H9 (cell line): ENCODE measurements at regions not wholly inside any gene's neighbourhood (a gene's known extent, or its start where the extent isn't known, plus 50 kb on each side); places are given as distances from the start of the nearest gene placed in this dataset.

ENCODE experiments used
- DNase-seq: peaks from one replicate; pipeline ENCODE4 v3.0.0-alpha.2; 2017
- H2AFZ ChIP-seq: one replicate; pipeline ENCODE4 v1.6.1; 2013; ENCODE audit warnings: mild to moderate bottlenecking, low read length, control low read depth, moderate library complexity
- H2AK5ac ChIP-seq: 2 replicates; pipeline ENCODE4 v1.6.1; 2013; ENCODE audit warnings: low read length, control low read depth, mixed read lengths; ENCODE audit not compliant: insufficient read length
- H2BK120ac ChIP-seq: one replicate; pipeline ENCODE4 v1.6.1; 2013; ENCODE audit warnings: low read depth, mild to moderate bottlenecking, low read length, control low read depth, inconsistent platforms; ENCODE audit not compliant: poor library complexity, severe bottlenecking
- H2BK12ac ChIP-seq: 2 replicates; pipeline ENCODE4 v1.6.1; 2013; ENCODE audit warnings: low read length, control low read depth, mixed read lengths, low read depth; ENCODE audit not compliant: insufficient read length
- H2BK15ac ChIP-seq: 2 replicates; pipeline ENCODE4 v1.6.1; 2013; ENCODE audit warnings: low read depth, low read length, control low read depth
- H2BK20ac ChIP-seq: one replicate; pipeline ENCODE4 v1.6.1; 2013; ENCODE audit warnings: low read depth, mild to moderate bottlenecking, low read length, control low read depth, inconsistent platforms; ENCODE audit not compliant: poor library complexity, severe bottlenecking
- H2BK5ac ChIP-seq: 2 replicates; pipeline ENCODE4 v1.6.1; 2013; ENCODE audit warnings: low read length, control low read depth, mixed read lengths; ENCODE audit not compliant: insufficient read length
- H3K14ac ChIP-seq: 2 replicates; pipeline ENCODE4 v1.6.1; 2013; ENCODE audit warnings: low read length, control low read depth; ENCODE audit not compliant: insufficient read depth
- H3K18ac ChIP-seq: 2 replicates; pipeline ENCODE4 v1.6.1; 2013; ENCODE audit warnings: low read depth, mild to moderate bottlenecking, mixed read lengths, low read length, control low read depth; ENCODE audit not compliant: insufficient read length
- H3K23ac ChIP-seq: 2 replicates; pipeline ENCODE4 v1.6.1; 2013; ENCODE audit warnings: low read length, control low read depth, mixed read lengths, low read depth; ENCODE audit not compliant: insufficient read length
- H3K23me2 ChIP-seq: 2 replicates; pipeline ENCODE4 v1.6.1; 2013; ENCODE audit warnings: low read depth, mild to moderate bottlenecking, mixed read lengths, low read length, control low read depth; ENCODE audit not compliant: insufficient read length, poor library complexity, severe bottlenecking
- H3K27ac ChIP-seq: 2 replicates; pipeline ENCODE4 v1.5.1; 2013; ENCODE audit warnings: low read length, control low read depth, mixed read lengths, low read depth; ENCODE audit not compliant: insufficient read length
- H3K27me3 ChIP-seq: 2 replicates; pipeline ENCODE4 v1.6.1; 2013; ENCODE audit warnings: low read length, control low read depth, inconsistent platforms; ENCODE audit not compliant: insufficient read depth
- H3K4ac ChIP-seq: 2 replicates; pipeline ENCODE4 v1.6.1; 2013; ENCODE audit warnings: low read depth, mild to moderate bottlenecking, control low read depth, inconsistent platforms, low read length, moderate library complexity
- H3K4me1 ChIP-seq: 2 replicates; pipeline ENCODE4 v1.6.1; 2013; ENCODE audit warnings: low read length, control low read depth, inconsistent platforms; ENCODE audit not compliant: insufficient read depth
- H3K4me2 ChIP-seq: 2 replicates; pipeline ENCODE4 v1.6.1; 2013; ENCODE audit warnings: low read length, control low read depth, mixed read lengths; ENCODE audit not compliant: insufficient read length, insufficient read depth
- H3K56ac ChIP-seq: 2 replicates; pipeline ENCODE4 v1.6.1; 2013; ENCODE audit warnings: low read depth, mild to moderate bottlenecking, mixed read lengths, low read length, control low read depth; ENCODE audit not compliant: insufficient read length
- H3K79me1 ChIP-seq: 2 replicates; pipeline ENCODE4 v1.6.1; 2013; ENCODE audit warnings: low read depth, mild to moderate bottlenecking, moderate library complexity, low read length, control low read depth, inconsistent platforms; ENCODE audit not compliant: insufficient read depth, poor library complexity, severe bottlenecking
- H3K79me2 ChIP-seq: 2 replicates; pipeline ENCODE4 v1.6.1; 2013; ENCODE audit warnings: low read length, control low read depth, inconsistent platforms; ENCODE audit not compliant: insufficient read depth
- H3K9ac ChIP-seq: 2 replicates; pipeline ENCODE4 v1.6.1; 2013; ENCODE audit warnings: low read length, control low read depth, mixed read lengths; ENCODE audit not compliant: insufficient read length; ENCODE audit errors: extremely low read depth
- H3K9me3 ChIP-seq: one replicate; pipeline ENCODE4 v1.6.1; 2013; ENCODE audit warnings: low read depth, low read length, inconsistent platforms; ENCODE audit not compliant: control insufficient read depth
- H3T11ph ChIP-seq: one replicate; pipeline ENCODE4 v1.6.1; 2013; ENCODE audit warnings: mild to moderate bottlenecking, low read length, control low read depth, inconsistent platforms
- H4K20me1 ChIP-seq: one replicate; pipeline ENCODE4 v1.6.1; 2013; ENCODE audit not compliant: control insufficient read depth, insufficient read length, insufficient read depth
- H4K5ac ChIP-seq: 2 replicates; pipeline ENCODE4 v1.6.1; 2013; ENCODE audit warnings: low read depth, mild to moderate bottlenecking, mixed read lengths, low read length, control low read depth; ENCODE audit not compliant: insufficient read length
- H4K8ac ChIP-seq: replicated peaks from 2 replicates; pipeline ENCODE4 v1.6.1; 2013; ENCODE audit warnings: low read length, control low read depth, mixed read lengths, low read depth; ENCODE audit not compliant: insufficient read length
- H4K91ac ChIP-seq: 2 replicates; pipeline ENCODE4 v1.6.1; 2013; ENCODE audit warnings: low read depth, mild to moderate bottlenecking, moderate library complexity, mixed read lengths, low read length, control low read depth; ENCODE audit not compliant: insufficient read length
- H3K27ac Mint-ChIP-seq, 3 experiments: 2 replicates in 2 of 3; 3 replicates in 1 of 3; pipeline ENCODE4 v1.8.0; 2020 to 2021; ENCODE audit warnings: mixed read lengths in 3 of 3, mild to moderate bottlenecking in 1 of 3, moderate library complexity in 1 of 3
- H3K27me3 Mint-ChIP-seq: 2 replicates; pipeline ENCODE4 v1.8.0; 2021; ENCODE audit warnings: low read depth, mild to moderate bottlenecking, moderate library complexity, mixed read lengths
- H3K36me3 Mint-ChIP-seq, 3 experiments: 2 replicates in 2 of 3; 3 replicates in 1 of 3; pipeline ENCODE4 v1.8.0; 2020 to 2021; ENCODE audit warnings: low read depth in 3 of 3, mixed read lengths in 3 of 3; ENCODE audit not compliant: insufficient read depth in 1 of 3
- H3K4me1 Mint-ChIP-seq, 2 experiments: 2 replicates each; pipeline ENCODE4 v1.8.0; 2020; ENCODE audit warnings: mixed read lengths in 2 of 2
- H3K4me3 Mint-ChIP-seq, 2 experiments: 2 replicates in 1 of 2; 3 replicates in 1 of 2; pipeline ENCODE4 v1.8.0; 2020 to 2021; ENCODE audit warnings: mild to moderate bottlenecking in 2 of 2, mixed read lengths in 2 of 2, moderate library complexity in 1 of 2
- H3K9me3 Mint-ChIP-seq, 2 experiments: 2 replicates in 1 of 2; 3 replicates in 1 of 2; pipeline ENCODE4 v1.8.0; 2020; ENCODE audit warnings: mild to moderate bottlenecking in 2 of 2, mixed read lengths in 2 of 2, moderate library complexity in 1 of 2
- WGBS: extraction: QIAGEN DNeasy Blood & Tissue Kit; methylation state at CpG from one replicate; pipeline ENCODE4 v1.1.7; 2013; ENCODE audit warnings: missing lambda C conversion rate, low lambda C conversion rate, mixed read lengths; ENCODE audit not compliant: insufficient read length; ENCODE audit errors: extremely low coverage; 5-methylcytosine and 5-hydroxymethylcytosine counted together
- TF ChIP-seq, protein P1 (sequence below): fragments of 200-600 bp; sonication (generic); conservative IDR thresholded peaks from 3 replicates; pipeline ENCODE4 v1.8.0; 2021; ENCODE audit warnings: antibody characterized with exemption, mild to moderate bottlenecking

DNA sequence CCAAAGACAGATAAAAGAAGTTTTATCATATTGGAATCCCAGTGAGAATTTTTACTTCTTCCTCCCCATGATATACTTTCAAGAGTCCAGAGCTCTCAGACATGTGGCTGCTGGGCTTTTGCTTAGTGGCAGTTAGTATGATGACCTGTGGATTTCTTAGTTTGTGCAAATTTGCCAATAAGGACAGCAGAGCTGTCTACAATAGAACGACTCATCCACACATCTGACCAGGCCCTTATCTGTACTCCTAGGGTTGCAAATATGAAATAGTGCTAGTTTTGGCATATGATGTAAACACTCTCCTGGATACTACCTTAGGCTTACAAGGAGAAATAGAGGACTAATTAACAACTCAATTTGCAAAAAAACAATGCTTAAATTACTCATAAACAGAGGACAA is 758.4 kb upstream of the TMEFF2 start:
- no peak overlapping the region for H3T11ph ChIP-seq
- no peaks in the 10 kb centered on the region for H3K9me3 ChIP-seq
- H3K56ac ChIP-seq, result no peak overlapping the region
- H3K27ac ChIP-seq, result no peak overlapping the region
- H2BK5ac ChIP-seq, result no peak overlapping the region
- no peak overlapping the region for H3K4ac ChIP-seq
- H3K18ac ChIP-seq, result no peak overlapping the region
- DNase-seq, result no peak
- no peak overlapping the region for H2AFZ ChIP-seq
- no peak overlapping the region for H3K14ac ChIP-seq
- no peaks in the 10 kb centered on the region for H3K27me3 Mint-ChIP-seq
- no peak overlapping the region for H2BK20ac ChIP-seq
- H2BK12ac ChIP-seq, result no peak overlapping the region
- no peak overlapping the region for H4K91ac ChIP-seq
- H3K23me2 ChIP-seq, result no peaks in the 10 kb centered on the region
- H4K8ac ChIP-seq, result no peak overlapping the region
- no peaks in the 10 kb centered on the region for H3K4me1 Mint-ChIP-seq
- H2BK120ac ChIP-seq, result no peak overlapping the region
- H3K27me3 ChIP-seq, result no peaks in the 10 kb centered on the region
- H3K27ac Mint-ChIP-seq, result no peak overlapping the region; a peak in 1 of 7 replicates
- H3K79me1 ChIP-seq, result no peaks in the 10 kb centered on the region
- peaks cover 0 to 3% (median 0%) of the 10 kb centered on the region in 3 experiments; a peak in 1 of 7 replicates for H3K36me3 Mint-ChIP-seq
- no peak overlapping the region for H3K4me2 ChIP-seq
- H2AK5ac ChIP-seq, result no peak overlapping the region
- no peaks in the 10 kb centered on the region for H3K4me1 ChIP-seq
- no peaks in the 10 kb centered on the region for H4K20me1 ChIP-seq
- no peaks in the 10 kb centered on the region for H3K79me2 ChIP-seq
- TF ChIP-seq, protein P1, sequence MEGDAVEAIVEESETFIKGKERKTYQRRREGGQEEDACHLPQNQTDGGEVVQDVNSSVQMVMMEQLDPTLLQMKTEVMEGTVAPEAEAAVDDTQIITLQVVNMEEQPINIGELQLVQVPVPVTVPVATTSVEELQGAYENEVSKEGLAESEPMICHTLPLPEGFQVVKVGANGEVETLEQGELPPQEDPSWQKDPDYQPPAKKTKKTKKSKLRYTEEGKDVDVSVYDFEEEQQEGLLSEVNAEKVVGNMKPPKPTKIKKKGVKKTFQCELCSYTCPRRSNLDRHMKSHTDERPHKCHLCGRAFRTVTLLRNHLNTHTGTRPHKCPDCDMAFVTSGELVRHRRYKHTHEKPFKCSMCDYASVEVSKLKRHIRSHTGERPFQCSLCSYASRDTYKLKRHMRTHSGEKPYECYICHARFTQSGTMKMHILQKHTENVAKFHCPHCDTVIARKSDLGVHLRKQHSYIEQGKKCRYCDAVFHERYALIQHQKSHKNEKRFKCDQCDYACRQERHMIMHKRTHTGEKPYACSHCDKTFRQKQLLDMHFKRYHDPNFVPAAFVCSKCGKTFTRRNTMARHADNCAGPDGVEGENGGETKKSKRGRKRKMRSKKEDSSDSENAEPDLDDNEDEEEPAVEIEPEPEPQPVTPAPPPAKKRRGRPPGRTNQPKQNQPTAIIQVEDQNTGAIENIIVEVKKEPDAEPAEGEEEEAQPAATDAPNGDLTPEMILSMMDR, result no peak
- H3K23ac ChIP-seq, result no peak overlapping the region
- no CpG with 5 or more reads among the region's 1 CpG for WGBS
- no peak overlapping the region for H3K9ac ChIP-seq
- H3K4me3 Mint-ChIP-seq, result no peak overlapping the region
- H2BK15ac ChIP-seq, result no peak overlapping the region
- no peaks in the 10 kb centered on the region; a peak in 1 of 5 replicates for H3K9me3 Mint-ChIP-seq
- H4K5ac ChIP-seq, result no peak overlapping the region
